ENCODE measurements at regions not wholly inside any gene's neighbourhood (a gene's known extent, or its start where the extent isn't known, plus 50 kb on each side); places are given as distances from the start of the nearest gene placed in this dataset.
"Not testable (repeated sequence)": the region's sequence is repeated elsewhere in the genome, so short reads cannot be mapped to it uniquely, and the experiment has no call there.

- Mint-ChIP-seq H3K27me3 (no peaks in the 10 kb centered on the region), H3K36me3 (no peaks in the 10 kb centered on the region), H3K27ac (no peak overlapping the region), H3K4me3 (no peak overlapping the region), H3K9me3 (no peaks in the 10 kb centered on the region), H3K4me1 (no peaks in the 10 kb centered on the region)
- ATAC-seq (ENCODE audit: low read depth) = no peak
- POLR2A ChIA-PET = no interaction called here
- no peak for DNase-seq
Measured at GRCh38 chr17:70678889-70679288, 509.6 kb downstream of the KCNJ2 start.

GRCh38 chr17:70683936-70684335, 514.6 kb downstream of the KCNJ2 start:
- no peaks in the 10 kb centered on the region for H3K4me1 Mint-ChIP-seq
- no peak overlapping the region for H3K27ac Mint-ChIP-seq
- DNase-seq = no peak
- no peaks in the 10 kb centered on the region for H3K9me3 Mint-ChIP-seq
- no peaks in the 10 kb centered on the region for H3K27me3 Mint-ChIP-seq
- POLR2A ChIA-PET = no interaction called here
- no peak for ATAC-seq (ENCODE audit: low read depth)
- H3K4me3 Mint-ChIP-seq = no peak overlapping the region
- no peaks in the 10 kb centered on the region for H3K36me3 Mint-ChIP-seq

- no peaks in the 10 kb centered on the region for H3K36me3 Mint-ChIP-seq
- ATAC-seq (ENCODE audit: low read depth) = no peak
- no peak for DNase-seq
- no peaks in the 10 kb centered on the region for H3K27me3 Mint-ChIP-seq
- no peaks in the 10 kb centered on the region for H3K9me3 Mint-ChIP-seq
- H3K4me3 Mint-ChIP-seq = no peak overlapping the region
- POLR2A ChIA-PET = no interaction called here
- H3K27ac Mint-ChIP-seq = no peak overlapping the region
- H3K4me1 Mint-ChIP-seq = no peaks in the 10 kb centered on the region
Measured at GRCh38 chr17:70687421-70687820, 518.1 kb downstream of the KCNJ2 start.

- no peak overlapping the region for H3K4me3 Mint-ChIP-seq
- POLR2A ChIA-PET = no interaction called here
- no peak for ATAC-seq (ENCODE audit: low read depth)
- no peaks in the 10 kb centered on the region for H3K4me1 Mint-ChIP-seq
- H3K27me3 Mint-ChIP-seq = no peaks in the 10 kb centered on the region
- H3K9me3 Mint-ChIP-seq = no peaks in the 10 kb centered on the region
- H3K36me3 Mint-ChIP-seq = no peaks in the 10 kb centered on the region
- no peak for DNase-seq
- no peak overlapping the region for H3K27ac Mint-ChIP-seq
Measured at GRCh38 chr17:70691150-70691549, 521.8 kb downstream of the KCNJ2 start.

- POLR2A ChIA-PET = no interaction called here
- DNase-seq = no peak
- no peak for ATAC-seq (ENCODE audit: low read depth)
- Mint-ChIP-seq H3K4me1 (no peaks in the 10 kb centered on the region), H3K36me3 (no peaks in the 10 kb centered on the region), H3K27ac (no peak overlapping the region), H3K27me3 (no peaks in the 10 kb centered on the region), H3K9me3 (no peaks in the 10 kb centered on the region), H3K4me3 (no peak overlapping the region)
Measured at GRCh38 chr17:70699408-70699807, 530.1 kb downstream of the KCNJ2 start.

GRCh38 chr17:70702683-70703255, 533.4 kb downstream of the KCNJ2 start:
- H3K36me3 Mint-ChIP-seq = no peaks in the 10 kb centered on the region
- no peak overlapping the region for H3K4me3 Mint-ChIP-seq
- POLR2A ChIA-PET = no interaction called here
- no peaks in the 10 kb centered on the region for H3K9me3 Mint-ChIP-seq
- peaks cover under 1% of the 10 kb centered on the region for H3K27me3 Mint-ChIP-seq
- no peak overlapping the region for H3K27ac Mint-ChIP-seq
- ATAC-seq (ENCODE audit: low read depth) = no peak
- H3K4me1 Mint-ChIP-seq = no peaks in the 10 kb centered on the region
- no peak for DNase-seq

- Mint-ChIP-seq H3K36me3 (no peaks in the 10 kb centered on the region), H3K27me3 (peaks cover 3% of the 10 kb centered on the region), H3K27ac (no peak overlapping the region), H3K4me1 (no peaks in the 10 kb centered on the region), H3K9me3 (peaks cover 2% of the 10 kb centered on the region), H3K4me3 (no peak overlapping the region)
- POLR2A ChIA-PET = no interaction called here
- ATAC-seq (ENCODE audit: low read depth) (no peak), DNase-seq (no peak)
Measured at GRCh38 chr17:70709596-70709995, 540.3 kb downstream of the KCNJ2 start.

- POLR2A ChIA-PET = no interaction called here
- ATAC-seq (ENCODE audit: low read depth) = no peak
- H3K4me1 Mint-ChIP-seq = no peaks in the 10 kb centered on the region
Measured at GRCh38 chr17:70713694-70714093, 544.4 kb downstream of the KCNJ2 start.

GRCh38 chr17:70716551-70716950, 547.2 kb downstream of the KCNJ2 start:
- H3K4me1 Mint-ChIP-seq = no peaks in the 10 kb centered on the region
- no peaks in the 10 kb centered on the region for H3K36me3 Mint-ChIP-seq
- H3K27me3 Mint-ChIP-seq = no peaks in the 10 kb centered on the region
- H3K27ac Mint-ChIP-seq = no peak overlapping the region
- ATAC-seq (ENCODE audit: low read depth) = no peak
- POLR2A ChIA-PET = no interaction called here
- H3K9me3 Mint-ChIP-seq = peaks cover 5% of the 10 kb centered on the region
- no peak overlapping the region for H3K4me3 Mint-ChIP-seq
- DNase-seq = no peak

More at GRCh38 chr17:70713694-70714093, 544.4 kb downstream of the KCNJ2 start:
- H3K36me3 Mint-ChIP-seq = no peaks in the 10 kb centered on the region
- no peak overlapping the region for H3K27ac Mint-ChIP-seq
- DNase-seq = no peak
- H3K27me3 Mint-ChIP-seq = no peaks in the 10 kb centered on the region
- H3K4me3 Mint-ChIP-seq = no peak overlapping the region
- H3K9me3 Mint-ChIP-seq = peaks cover 2% of the 10 kb centered on the region

- Mint-ChIP-seq H3K36me3 (no peaks in the 10 kb centered on the region), H3K9me3 (peaks cover 3% of the 10 kb centered on the region), H3K27ac (no peak overlapping the region), H3K27me3 (no peaks in the 10 kb centered on the region), H3K4me1 (no peaks in the 10 kb centered on the region), H3K4me3 (no peak overlapping the region)
- no peak for ATAC-seq (ENCODE audit: low read depth)
- POLR2A ChIA-PET = no interaction called here
- DNase-seq = no peak
Measured at GRCh38 chr17:70717042-70717441, 547.7 kb downstream of the KCNJ2 start.

- Mint-ChIP-seq H3K27me3 (peaks cover 2% of the 10 kb centered on the region), H3K4me3 (no peak overlapping the region), H3K27ac (no peak overlapping the region), H3K9me3 (peaks cover 1% of the 10 kb centered on the region), H3K4me1 (no peaks in the 10 kb centered on the region), H3K36me3 (no peaks in the 10 kb centered on the region)
- ATAC-seq (ENCODE audit: low read depth) = no peak
- no peak for DNase-seq
- POLR2A ChIA-PET = no interaction called here
Measured at GRCh38 chr17:70736375-70736957, 567.1 kb downstream of the KCNJ2 start.

GRCh38 chr17:70739065-70739464, 569.7 kb downstream of the KCNJ2 start:
- Mint-ChIP-seq H3K36me3 (no peaks in the 10 kb centered on the region), H3K9me3 (no peaks in the 10 kb centered on the region), H3K4me1 (no peaks in the 10 kb centered on the region), H3K4me3 (no peak overlapping the region), H3K27ac (no peak overlapping the region), H3K27me3 (no peaks in the 10 kb centered on the region)
- ATAC-seq (ENCODE audit: low read depth) (no peak), DNase-seq (no peak)
- POLR2A ChIA-PET = no interaction called here

GRCh38 chr17:70746574-70746973, 577.2 kb downstream of the KCNJ2 start:
- DNase-seq; POLR2A ChIA-PET; ATAC-seq (ENCODE audit: low read depth); H3K4me3 Mint-ChIP-seq; H3K36me3 Mint-ChIP-seq; H3K9me3 Mint-ChIP-seq; H3K27me3 Mint-ChIP-seq; H3K4me1 Mint-ChIP-seq; H3K27ac Mint-ChIP-seq: not testable (repeated sequence)

GRCh38 chr17:70750983-70751382, 581.7 kb downstream of the KCNJ2 start:
- ATAC-seq (ENCODE audit: low read depth) (no peak), DNase-seq (no peak)
- Mint-ChIP-seq H3K36me3 (no peaks in the 10 kb centered on the region), H3K27ac (no peak overlapping the region), H3K4me1 (no peaks in the 10 kb centered on the region), H3K27me3 (no peaks in the 10 kb centered on the region), H3K4me3 (no peak overlapping the region), H3K9me3 (peaks cover 3% of the 10 kb centered on the region)
- POLR2A ChIA-PET = no interaction called here

- DNase-seq; H3K27ac Mint-ChIP-seq; H3K36me3 Mint-ChIP-seq; H3K9me3 Mint-ChIP-seq; H3K4me1 Mint-ChIP-seq; POLR2A ChIA-PET; H3K4me3 Mint-ChIP-seq; H3K27me3 Mint-ChIP-seq; ATAC-seq (ENCODE audit: low read depth): not testable (repeated sequence)
Measured at GRCh38 chr17:70752461-70752860, 583.1 kb downstream of the KCNJ2 start.
